ENCODE measurements at regions not wholly inside any gene's neighbourhood (a gene's known extent, or its start where the extent isn't known, plus 50 kb on each side); places are given as distances from the start of the nearest gene placed in this dataset.

DNA sequence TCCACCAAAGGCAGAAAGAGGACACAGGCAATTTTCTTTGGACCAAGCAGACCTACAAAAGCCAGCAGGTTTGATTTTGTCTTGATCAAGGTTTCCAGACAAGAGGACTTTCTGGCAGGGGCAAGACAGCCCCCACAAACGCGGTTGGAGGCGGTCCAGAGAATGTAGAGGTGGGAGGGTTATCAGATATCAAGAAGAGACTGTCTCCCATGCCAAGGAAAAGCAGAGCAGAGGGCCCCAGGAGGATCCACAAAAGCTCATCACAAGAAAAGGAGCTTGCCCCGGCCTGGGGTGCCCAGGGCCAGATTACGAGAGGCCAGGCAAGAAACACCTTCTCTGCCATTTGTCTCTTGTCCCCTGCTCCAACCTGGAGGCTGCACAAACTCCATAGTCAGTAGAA lies 538.9 kb downstream of the BNC2 start (continued):
- no peak for TF ChIP-seq PHB (CRISPR knock-in tag; IDR thresholded peaks at IDR 0.05)
- TF ChIP-seq SRSF7 (optimal IDR thresholded peaks at IDR 0.05; ENCODE audit: low read depth, low read length): no peak
- TF ChIP-seq KLF13 (tag; IDR thresholded peaks at IDR 0.05; ENCODE audit: borderline replicate concordance, low read depth): no peak
- TF ChIP-seq, protein P1, sequence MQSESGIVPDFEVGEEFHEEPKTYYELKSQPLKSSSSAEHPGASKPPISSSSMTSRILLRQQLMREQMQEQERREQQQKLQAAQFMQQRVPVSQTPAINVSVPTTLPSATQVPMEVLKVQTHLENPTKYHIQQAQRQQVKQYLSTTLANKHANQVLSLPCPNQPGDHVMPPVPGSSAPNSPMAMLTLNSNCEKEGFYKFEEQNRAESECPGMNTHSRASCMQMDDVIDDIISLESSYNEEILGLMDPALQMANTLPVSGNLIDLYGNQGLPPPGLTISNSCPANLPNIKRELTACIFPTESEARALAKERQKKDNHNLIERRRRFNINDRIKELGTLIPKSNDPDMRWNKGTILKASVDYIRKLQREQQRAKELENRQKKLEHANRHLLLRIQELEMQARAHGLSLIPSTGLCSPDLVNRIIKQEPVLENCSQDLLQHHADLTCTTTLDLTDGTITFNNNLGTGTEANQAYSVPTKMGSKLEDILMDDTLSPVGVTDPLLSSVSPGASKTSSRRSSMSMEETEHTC (IDR thresholded peaks at IDR 0.05): no peak
- no peak for TF ChIP-seq ZNF224 (CRISPR knock-in tag; IDR thresholded peaks at IDR 0.05)
- TF ChIP-seq BRF1 (IDR thresholded peaks at IDR 0.05; ENCODE audit: borderline replicate concordance, extremely low read depth, insufficient read length): no peak

DNA sequence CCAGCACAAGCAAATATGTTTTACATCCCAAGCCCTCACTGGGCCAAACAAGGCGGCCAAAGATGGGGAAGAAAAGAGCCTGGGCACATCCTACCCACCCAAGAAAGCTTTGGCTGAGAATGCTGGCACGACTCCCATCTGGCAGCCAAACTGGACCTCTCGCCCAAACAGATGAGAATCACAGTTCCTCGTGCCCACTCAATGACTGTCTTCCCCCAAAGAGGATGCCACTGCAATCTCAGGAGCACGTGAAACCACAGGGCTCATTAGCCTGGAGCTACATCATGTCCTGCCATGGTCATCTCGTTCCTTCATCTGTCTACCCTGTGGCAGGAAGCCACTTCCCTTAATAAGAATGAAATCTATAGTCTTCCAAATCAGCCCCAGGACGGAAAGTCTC lies 536.8 kb downstream of the BNC2 start:
- no peaks in the 10 kb centered on the region for H3K9me1 ChIP-seq (ENCODE audit: control insufficient read depth, insufficient read depth, low read length)
- no peak overlapping the region for H3K4me3 ChIP-seq
- CTCF ChIA-PET (ENCODE audit: low intra/inter-chr PET ratio): no interaction called here
- intact Hi-C loops (cut with micrococcal nuclease) (no loop called here), in situ Hi-C loops (cut with MboI) (no loop called here)
- no peak overlapping the region for H3K4me2 ChIP-seq (ENCODE audit: insufficient read depth, low read length)
- no peak overlapping the region for H2AFZ ChIP-seq (ENCODE audit: low read depth, low read length)
- no peaks in the 10 kb centered on the region for H3K27me3 ChIP-seq (ENCODE audit: control insufficient read depth in 2 of 2, insufficient read depth in 2 of 2, low read length in 2 of 2)
- FAIRE-seq (no peak), ATAC-seq (no peak), DNase-seq (ENCODE audit: extremely low read depth in 1 of 4, low spot score in 3 of 4) (no peak)
- H3K27ac ChIP-seq (ENCODE audit: extremely low read depth, low read depth, low read length): no peak overlapping the region
- no peaks in the 10 kb centered on the region for H3K9me3 ChIP-seq (replicated peaks; ENCODE audit: control insufficient read depth, insufficient read depth, low read depth, low read length)
- POLR2A ChIA-PET: no interaction called here
- no peaks in the 10 kb centered on the region for H3K79me2 ChIP-seq (ENCODE audit: control insufficient read depth, insufficient read depth, low read length)
- H3K36me3 ChIP-seq (ENCODE audit: control insufficient read depth, insufficient read depth, low read length): no peaks in the 10 kb centered on the region
- no peak overlapping the region for H3K9ac ChIP-seq (ENCODE audit: insufficient read depth in 1 of 2, low read depth in 2 of 2, low read length in 2 of 2)
- no TSS peak for BruUV-seq (replicated peaks)
- no peaks in the 10 kb centered on the region for H4K20me1 ChIP-seq (replicated peaks; ENCODE audit: control insufficient read depth, insufficient read depth, low read length)
- whole genome bisulfite sequencing (ENCODE audit: insufficient coverage, low coverage, missing lambda C conversion rate): 0% methylated on average over 6 of the region's 7 CpGs
- H3K4me1 ChIP-seq (replicated peaks in 1 of 2; ENCODE audit: control insufficient read depth in 2 of 2, insufficient read depth in 2 of 2, low read length in 2 of 2): no peaks in the 10 kb centered on the region
- no peak for TF ChIP-seq ZFX (CRISPR knock-in tag; IDR thresholded peaks at IDR 0.05)
- TF ChIP-seq CC2D1A (IDR thresholded peaks at IDR 0.05): no peak
- TF ChIP-seq SMAD4 (CRISPR knock-in tag; conservative IDR thresholded peaks at IDR 0.05): no peak
- TF ChIP-seq TOE1 (IDR thresholded peaks at IDR 0.05; ENCODE audit: borderline replicate concordance): no peak
- TF ChIP-seq TOE1 (CRISPR knock-in tag; IDR thresholded peaks at IDR 0.05; ENCODE audit: borderline replicate concordance, low read depth): no peak
- TF ChIP-seq, protein P2, sequence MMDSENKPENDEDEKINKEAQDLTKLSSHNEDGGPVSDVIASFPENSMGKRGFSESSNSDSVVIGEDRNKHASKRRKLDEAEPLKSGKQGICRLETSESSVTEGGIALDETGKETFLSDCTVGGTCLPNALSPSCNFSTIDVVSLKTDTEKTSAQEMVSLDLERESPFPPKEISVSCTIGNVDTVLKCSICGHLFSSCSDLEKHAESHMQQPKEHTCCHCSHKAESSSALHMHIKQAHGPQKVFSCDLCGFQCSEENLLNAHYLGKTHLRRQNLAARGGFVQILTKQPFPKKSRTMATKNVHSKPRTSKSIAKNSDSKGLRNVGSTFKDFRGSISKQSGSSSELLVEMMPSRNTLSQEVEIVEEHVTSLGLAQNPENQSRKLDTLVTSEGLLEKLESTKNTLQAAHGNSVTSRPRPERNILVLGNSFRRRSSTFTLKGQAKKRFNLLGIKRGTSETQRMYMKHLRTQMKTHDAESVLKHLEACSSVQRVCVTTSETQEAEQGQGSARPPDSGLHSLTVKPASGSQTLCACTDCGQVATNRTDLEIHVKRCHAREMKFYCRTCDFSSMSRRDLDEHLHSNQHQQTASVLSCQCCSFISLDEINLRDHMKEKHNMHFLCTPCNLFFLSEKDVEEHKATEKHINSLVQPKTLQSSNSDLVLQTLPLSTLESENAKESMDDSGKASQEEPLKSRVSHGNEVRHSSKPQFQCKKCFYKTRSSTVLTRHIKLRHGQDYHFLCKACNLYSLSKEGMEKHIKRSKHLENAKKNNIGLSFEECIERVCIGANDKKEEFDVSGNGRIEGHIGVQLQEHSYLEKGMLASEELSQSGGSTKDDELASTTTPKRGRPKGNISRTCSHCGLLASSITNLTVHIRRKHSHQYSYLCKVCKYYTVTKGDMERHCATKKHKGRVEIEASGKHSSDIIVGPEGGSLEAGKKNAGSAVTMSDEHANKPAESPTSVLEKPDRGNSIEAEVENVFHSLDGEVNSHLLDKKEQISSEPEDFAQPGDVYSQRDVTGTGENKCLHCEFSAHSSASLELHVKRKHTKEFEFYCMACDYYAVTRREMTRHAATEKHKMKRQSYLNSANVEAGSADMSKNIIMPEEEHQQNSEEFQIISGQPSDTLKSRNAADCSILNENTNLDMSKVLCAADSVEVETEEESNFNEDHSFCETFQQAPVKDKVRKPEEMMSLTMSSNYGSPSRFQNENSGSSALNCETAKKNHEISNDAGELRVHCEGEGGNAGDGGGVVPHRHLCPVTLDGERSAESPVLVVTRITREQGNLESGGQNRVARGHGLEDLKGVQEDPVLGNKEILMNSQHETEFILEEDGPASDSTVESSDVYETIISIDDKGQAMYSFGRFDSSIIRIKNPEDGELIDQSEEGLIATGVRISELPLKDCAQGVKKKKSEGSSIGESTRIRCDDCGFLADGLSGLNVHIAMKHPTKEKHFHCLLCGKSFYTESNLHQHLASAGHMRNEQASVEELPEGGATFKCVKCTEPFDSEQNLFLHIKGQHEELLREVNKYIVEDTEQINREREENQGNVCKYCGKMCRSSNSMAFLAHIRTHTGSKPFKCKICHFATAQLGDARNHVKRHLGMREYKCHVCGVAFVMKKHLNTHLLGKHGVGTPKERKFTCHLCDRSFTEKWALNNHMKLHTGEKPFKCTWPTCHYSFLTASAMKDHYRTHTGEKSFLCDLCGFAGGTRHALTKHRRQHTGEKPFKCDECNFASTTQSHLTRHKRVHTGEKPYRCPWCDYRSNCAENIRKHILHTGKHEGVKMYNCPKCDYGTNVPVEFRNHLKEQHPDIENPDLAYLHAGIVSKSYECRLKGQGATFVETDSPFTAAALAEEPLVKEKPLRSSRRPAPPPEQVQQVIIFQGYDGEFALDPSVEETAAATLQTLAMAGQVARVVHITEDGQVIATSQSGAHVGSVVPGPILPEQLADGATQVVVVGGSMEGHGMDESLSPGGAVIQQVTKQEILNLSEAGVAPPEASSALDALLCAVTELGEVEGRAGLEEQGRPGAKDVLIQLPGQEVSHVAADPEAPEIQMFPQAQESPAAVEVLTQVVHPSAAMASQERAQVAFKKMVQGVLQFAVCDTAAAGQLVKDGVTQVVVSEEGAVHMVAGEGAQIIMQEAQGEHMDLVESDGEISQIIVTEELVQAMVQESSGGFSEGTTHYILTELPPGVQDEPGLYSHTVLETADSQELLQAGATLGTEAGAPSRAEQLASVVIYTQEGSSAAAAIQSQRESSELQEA (IDR thresholded peaks at IDR 0.05; ENCODE audit: low read depth): no peak
- no peak for TF ChIP-seq ZFP36 (IDR thresholded peaks at IDR 0.05; ENCODE audit: low read depth, low read length, partially characterized antibody)
- TF ChIP-seq NCOA2 (IDR thresholded peaks at IDR 0.05; ENCODE audit: partially characterized antibody in 2 of 2): no peak

All from K562 (cell line).